Gastrocnemius medialis (tissue), 4 donors: ENCODE measurements at regions not wholly inside any gene's neighbourhood (a gene's known extent, or its start where the extent isn't known, plus 50 kb on each side); places are given as distances from the start of the nearest gene placed in this dataset.

Source experiments
- ATAC-seq, 2 donors: fragments of 150-250 bp; one replicate each; pipeline ENCODE4 v1.9.1; 2016
- DNase-seq, 2 donors: peaks; one replicate each; pipeline ENCODE4 v3.0.0-alpha.2; 2019
- H3K27ac ChIP-seq, 4 donors: fragments of 200-600 bp; sonication (generic); 1 replicate in 1 of 4; 2 replicates in 3 of 4; pipeline ENCODE4 v1.5.1; 2016 to 2018; ENCODE audit warnings: mild to moderate bottlenecking in 2 of 4, moderate library complexity in 1 of 4
- H3K27me3 ChIP-seq, 3 donors: fragments of 200-600 bp; sonication (generic) in 2 of 3; 1 replicate in 1 of 3; 2 replicates in 2 of 3; pipeline versions ENCODE4 v1.5.1 to v1.6.0; 2016 to 2019; ENCODE audit warnings: mild to moderate bottlenecking in 1 of 3, moderate library complexity in 1 of 3
- H3K36me3 ChIP-seq, 2 donors: fragments of 200-600 bp; sonication (generic) in 1 of 2; one replicate each; pipeline ENCODE4 v1.5.1; 2017 to 2018
- H3K4me1 ChIP-seq, 2 donors: fragments of 200-600 bp; sonication (generic) in 1 of 2; one replicate each; pipeline ENCODE4 v1.5.1; 2016 to 2017; ENCODE audit warnings: mild to moderate bottlenecking in 2 of 2
- H3K4me3 ChIP-seq, 4 donors: fragments of 200-600 bp; sonication (generic) in 3 of 4; 1 replicate in 1 of 4; 2 replicates in 3 of 4; pipeline ENCODE4 v1.5.1; 2016 to 2019; ENCODE audit warnings: mild to moderate bottlenecking in 2 of 4
- H3K9me3 ChIP-seq, 3 donors: fragments of 200-600 bp; sonication (generic) in 2 of 3; 1 replicate in 1 of 3; 2 replicates in 2 of 3; pipeline ENCODE4 v1.5.1; 2016 to 2019
- POLR2A ChIP-seq, 2 donors: fragments of 450-650 bp; IDR thresholded peaks; one replicate each; pipeline ENCODE4 v1.6.1; 2017; ENCODE audit warnings: antibody characterized with exemption in 2 of 2, mild to moderate bottlenecking in 2 of 2, moderate library complexity in 2 of 2
- in situ Hi-C, 4 donors: fragments of 200-750 bp; cut with MboI; loops; one replicate each; pipeline versions ENCODE4 v1.15.0 to v1.8.0; 2017; ENCODE audit warnings: low sequenced_read_pairs in 4 of 4
- intact Hi-C: fragments of 100-400 bp; cut with DNase I; formaldehyde crosslinking; loops from one replicate; pipeline ENCODE4 v1.15.1; 2023; ENCODE audit warnings: low total_unique reads
- TF ChIP-seq, protein P1 (sequence below), 5 experiments: fragments of 450-650 bp in 3 of 5; fragments of 200-600 bp in 2 of 5; sonication (generic) in 2 of 5; IDR thresholded peaks in 4 of 5; conservative IDR thresholded peaks in 1 of 5; 1 replicate in 4 of 5; 2 replicates in 1 of 5; pipeline ENCODE4 v1.5.1; 2016 to 2019; ENCODE audit warnings: antibody characterized with exemption in 5 of 5, mild to moderate bottlenecking in 3 of 5, moderate library complexity in 3 of 5

DNA sequence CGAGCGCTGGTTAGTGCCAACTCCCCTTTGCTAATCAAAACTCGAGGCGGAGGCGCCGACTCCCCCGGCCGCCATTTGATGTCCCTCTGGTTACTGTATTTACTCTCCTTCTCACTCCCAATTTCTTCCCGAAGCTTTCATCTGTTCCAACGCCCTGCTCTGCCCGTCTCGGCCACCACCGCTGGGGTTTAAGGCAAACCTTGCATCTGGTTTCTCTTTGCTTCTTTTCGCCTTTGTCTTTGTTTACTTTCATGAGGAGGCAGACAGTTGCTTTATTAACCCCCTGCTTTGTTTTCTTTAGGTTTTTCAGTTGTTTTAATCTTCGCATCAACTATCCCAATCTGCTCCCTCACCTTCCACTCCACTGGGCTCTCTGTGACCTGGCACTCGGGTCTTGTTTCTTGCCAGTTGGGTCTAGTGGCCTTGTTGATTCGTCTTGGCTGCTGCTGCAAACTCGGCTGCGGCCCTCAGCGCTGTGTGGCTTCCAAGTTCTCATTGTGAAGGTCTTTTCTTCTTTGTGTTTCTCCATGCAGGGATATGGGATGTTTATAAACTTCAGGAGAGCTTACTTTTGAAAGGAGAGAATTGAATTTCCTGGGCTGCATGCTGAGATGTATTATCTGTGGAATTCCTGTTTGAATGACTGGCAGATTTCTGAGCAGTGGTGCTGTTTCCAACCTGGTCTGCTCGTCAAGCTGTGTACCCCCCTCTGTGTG is 155.1 kb downstream of the CDC5L start:
- Histone ChIP-seq H3K36me3 (no peaks in the 10 kb centered on the region), H3K27me3 (no peaks in the 10 kb centered on the region), H3K4me1 (peaks cover 7 to 16% of the 10 kb centered on the region in 2 donors), H3K4me3 (no peak overlapping the region), H3K27ac (no peak overlapping the region), H3K9me3 (no peaks in the 10 kb centered on the region)
- no peak for DNase-seq
- in situ Hi-C loops, result no loop called here
- TF ChIP-seq POLR2A (IDR thresholded peaks at IDR 0.05), result no peak
- TF ChIP-seq, protein P1, sequence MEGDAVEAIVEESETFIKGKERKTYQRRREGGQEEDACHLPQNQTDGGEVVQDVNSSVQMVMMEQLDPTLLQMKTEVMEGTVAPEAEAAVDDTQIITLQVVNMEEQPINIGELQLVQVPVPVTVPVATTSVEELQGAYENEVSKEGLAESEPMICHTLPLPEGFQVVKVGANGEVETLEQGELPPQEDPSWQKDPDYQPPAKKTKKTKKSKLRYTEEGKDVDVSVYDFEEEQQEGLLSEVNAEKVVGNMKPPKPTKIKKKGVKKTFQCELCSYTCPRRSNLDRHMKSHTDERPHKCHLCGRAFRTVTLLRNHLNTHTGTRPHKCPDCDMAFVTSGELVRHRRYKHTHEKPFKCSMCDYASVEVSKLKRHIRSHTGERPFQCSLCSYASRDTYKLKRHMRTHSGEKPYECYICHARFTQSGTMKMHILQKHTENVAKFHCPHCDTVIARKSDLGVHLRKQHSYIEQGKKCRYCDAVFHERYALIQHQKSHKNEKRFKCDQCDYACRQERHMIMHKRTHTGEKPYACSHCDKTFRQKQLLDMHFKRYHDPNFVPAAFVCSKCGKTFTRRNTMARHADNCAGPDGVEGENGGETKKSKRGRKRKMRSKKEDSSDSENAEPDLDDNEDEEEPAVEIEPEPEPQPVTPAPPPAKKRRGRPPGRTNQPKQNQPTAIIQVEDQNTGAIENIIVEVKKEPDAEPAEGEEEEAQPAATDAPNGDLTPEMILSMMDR (IDR thresholded peaks at IDR 0.05 in 4 of 5, conservative IDR thresholded peaks at IDR 0.05 in 1 of 5), result no peak
- intact Hi-C loops, result no loop called here
- ATAC-seq, result no peak

DNA sequence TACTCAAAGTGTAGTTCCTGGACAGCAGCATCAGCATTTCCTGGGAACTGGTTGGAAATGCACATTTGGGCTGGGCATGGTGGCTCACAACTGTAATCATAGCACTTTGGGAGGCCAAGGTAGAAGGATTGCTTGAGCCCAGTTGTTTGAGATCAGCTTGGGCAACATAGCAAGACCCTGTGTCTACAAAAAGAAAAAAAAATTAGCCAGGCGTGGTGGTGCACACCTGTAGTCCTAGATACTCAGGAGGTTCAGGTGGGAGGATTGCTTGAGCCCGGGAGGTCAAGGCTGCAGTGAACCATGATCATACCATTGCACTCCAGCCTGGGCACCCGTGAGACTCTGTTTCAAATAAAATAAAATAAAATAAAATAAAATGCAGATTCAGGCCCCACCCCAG is 156.2 kb downstream of the CDC5L start:
- in situ Hi-C loops (no loop called here), intact Hi-C loops (no loop called here)
- ATAC-seq (no peak), DNase-seq (no peak)
- H3K4me1 ChIP-seq, result peaks cover 7 to 16% of the 10 kb centered on the region in 2 donors
- no peaks in the 10 kb centered on the region for H3K27me3 ChIP-seq
- no peak overlapping the region for H3K4me3 ChIP-seq
- H3K9me3 ChIP-seq, result no peaks in the 10 kb centered on the region
- H3K27ac ChIP-seq, result no peak overlapping the region
- H3K36me3 ChIP-seq, result no peaks in the 10 kb centered on the region
- TF ChIP-seq, protein P1 (IDR thresholded peaks at IDR 0.05 in 4 of 5, conservative IDR thresholded peaks at IDR 0.05 in 1 of 5), result no peak
- TF ChIP-seq POLR2A (IDR thresholded peaks at IDR 0.05), result no peak

DNA sequence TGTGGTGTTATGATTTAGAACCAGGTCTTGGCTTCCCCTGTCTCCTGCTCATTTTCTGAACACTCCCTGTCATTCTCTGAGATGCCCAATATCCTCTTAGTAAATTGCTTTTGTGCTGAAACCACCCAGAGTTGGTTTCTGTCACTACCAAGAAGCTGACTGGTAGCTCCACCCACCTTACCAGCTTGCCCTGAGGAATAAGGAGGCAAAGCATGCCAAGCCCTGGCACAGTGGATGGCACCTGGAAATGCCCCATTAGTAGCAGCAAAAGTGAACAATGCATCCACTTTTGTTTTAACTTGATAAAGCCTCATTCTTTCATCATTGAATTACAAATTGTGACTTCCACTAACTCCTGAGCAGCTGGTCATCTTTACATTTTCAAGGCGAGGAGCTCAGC is 157.7 kb downstream of the CDC5L start:
- in situ Hi-C loops (no loop called here), intact Hi-C loops (no loop called here)
- TF ChIP-seq POLR2A (IDR thresholded peaks at IDR 0.05), result no peak
- TF ChIP-seq, protein P1 (IDR thresholded peaks at IDR 0.05 in 4 of 5, conservative IDR thresholded peaks at IDR 0.05 in 1 of 5), result no peak
- DNase-seq (no peak), ATAC-seq (no peak)
- Histone ChIP-seq H3K36me3 (no peaks in the 10 kb centered on the region), H3K4me3 (no peak overlapping the region), H3K27me3 (no peaks in the 10 kb centered on the region), H3K27ac (no peak overlapping the region), H3K9me3 (no peaks in the 10 kb centered on the region), H3K4me1 (peaks cover 7 to 16% of the 10 kb centered on the region in 2 donors)

DNA sequence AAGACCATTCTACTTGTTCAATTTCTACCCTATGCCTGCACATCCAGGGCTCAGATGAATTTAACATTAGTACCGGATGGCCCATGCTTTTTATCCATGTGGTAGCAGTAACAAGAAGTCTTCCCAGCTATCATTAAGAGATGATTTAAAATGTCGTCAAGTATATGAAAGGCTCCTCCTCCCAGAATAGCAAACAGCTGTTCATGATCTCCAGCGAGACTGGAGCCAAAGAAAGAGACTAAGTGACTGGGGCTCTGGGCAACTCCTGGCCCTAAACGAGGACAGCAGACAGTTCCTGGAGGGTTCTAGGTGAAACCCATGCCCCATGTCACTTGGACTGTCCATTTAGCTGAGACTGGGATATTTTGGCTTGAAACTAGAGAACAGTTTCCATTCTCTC is 160.8 kb downstream of the CDC5L start:
- ATAC-seq, result no peak
- H3K9me3 ChIP-seq, result no peaks in the 10 kb centered on the region
- in situ Hi-C loops, result no loop called here
- peaks cover 2 to 3% of the 10 kb centered on the region in 2 donors for H3K4me1 ChIP-seq
- no peak overlapping the region for H3K27ac ChIP-seq
- intact Hi-C loops, result no loop called here
- no peak overlapping the region for H3K4me3 ChIP-seq
- no peaks in the 10 kb centered on the region for H3K36me3 ChIP-seq
- no peak for DNase-seq
- no peaks in the 10 kb centered on the region for H3K27me3 ChIP-seq
- TF ChIP-seq POLR2A (IDR thresholded peaks at IDR 0.05), result no peak

DNA sequence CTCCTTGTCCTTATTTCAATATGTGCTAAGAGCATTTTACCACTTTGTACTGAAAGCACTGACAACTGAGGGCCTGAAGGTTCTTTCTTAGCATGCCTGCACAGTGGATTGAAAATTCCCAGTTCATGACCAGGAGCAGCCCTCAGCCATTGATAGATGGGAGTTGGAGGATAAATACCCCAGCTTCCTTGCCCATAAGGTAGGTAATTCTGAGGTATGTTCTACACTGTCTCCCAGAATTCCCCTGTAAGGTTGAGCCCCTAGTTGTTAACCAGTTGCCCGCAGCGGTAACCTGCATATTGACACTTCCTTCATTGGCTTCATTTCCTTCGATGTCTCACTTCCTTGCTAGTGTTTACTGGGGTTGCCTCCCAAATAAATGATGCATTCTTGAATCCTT is 162.0 kb downstream of the CDC5L start:
- Histone ChIP-seq H3K36me3 (no peaks in the 10 kb centered on the region), H3K27me3 (no peaks in the 10 kb centered on the region), H3K4me1 (no peaks in the 10 kb centered on the region), H3K27ac (no peak overlapping the region), H3K4me3 (no peak overlapping the region), H3K9me3 (no peaks in the 10 kb centered on the region)
- DNase-seq, result no peak
- no peak for ATAC-seq
- no peak for TF ChIP-seq POLR2A (IDR thresholded peaks at IDR 0.05)
- TF ChIP-seq, protein P1 (IDR thresholded peaks at IDR 0.05 in 4 of 5, conservative IDR thresholded peaks at IDR 0.05 in 1 of 5), result no peak
- in situ Hi-C loops (no loop called here), intact Hi-C loops (no loop called here)
